Femur (tissue), 1 donor: ENCODE measurements at regions not wholly inside any gene's neighbourhood (a gene's known extent, or its start where the extent isn't known, plus 50 kb on each side); places are given as distances from the start of the nearest gene placed in this dataset.

ENCODE experiments used
- DNase-seq: peaks from one replicate; pipeline ENCODE4 v3.0.0-alpha.2; 2017

GRCh38 chr6:23034926-23035325 lies 465.6 kb downstream of the HDGFL1 start:
- DNase-seq, result no peak

GRCh38 chr6:23036406-23036983 lies 467.1 kb downstream of the HDGFL1 start:
- DNase-seq, result no peak

DNA sequence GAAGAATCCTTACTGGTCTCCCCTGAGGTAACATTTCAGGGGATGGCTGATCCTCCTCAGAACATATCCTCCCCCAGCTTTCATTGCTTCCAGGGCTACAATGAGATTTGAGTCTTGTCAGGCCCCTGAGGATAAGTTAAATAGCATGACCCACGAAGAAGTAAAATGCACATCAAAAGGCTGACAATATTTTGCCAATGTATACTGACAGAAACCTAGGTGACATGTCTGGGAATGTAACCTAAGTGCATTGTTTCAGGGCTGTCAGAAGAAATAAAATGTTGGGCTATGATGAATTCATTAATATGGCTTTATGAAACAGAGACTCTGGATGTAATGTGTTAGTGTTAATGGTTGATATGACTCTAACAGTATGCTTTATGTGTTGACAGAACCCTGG lies 471.5 kb downstream of the HDGFL1 start:
- DNase-seq, result no peak

- DNase-seq, result no peak
Measured at GRCh38 chr6:23045280-23045679, 475.9 kb downstream of the HDGFL1 start.

DNA sequence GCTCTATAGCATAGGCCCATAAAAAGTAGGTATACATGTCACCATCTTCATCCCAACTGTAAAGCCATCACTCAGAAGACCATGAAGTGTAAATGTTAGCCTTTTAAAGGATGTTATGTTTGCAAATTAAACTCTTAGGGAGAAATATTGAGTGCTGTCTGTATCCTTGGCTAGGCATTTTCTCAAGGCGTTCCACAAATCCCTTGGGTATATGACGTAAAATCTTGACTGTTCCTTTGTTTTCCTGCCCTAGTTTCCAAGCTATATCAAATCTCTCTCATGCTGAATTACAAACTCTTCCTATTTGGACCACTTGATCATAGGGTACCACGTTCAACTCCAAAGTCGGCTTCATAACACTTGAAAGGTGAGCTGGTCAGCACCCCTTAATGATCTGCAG lies 486.2 kb downstream of the HDGFL1 start:
- DNase-seq, result no peak

GRCh38 chr6:23073821-23074220 lies 504.5 kb downstream of the HDGFL1 start:
- DNase-seq, result no peak

GRCh38 chr6:23077772-23078171 lies 508.4 kb downstream of the HDGFL1 start:
- DNase-seq, result no peak

- DNase-seq, result no peak
Measured at GRCh38 chr6:23081701-23082100, 512.3 kb downstream of the HDGFL1 start.

GRCh38 chr6:23086100-23086499 lies 516.7 kb downstream of the HDGFL1 start:
- no peak for DNase-seq

GRCh38 chr6:23087471-23087870 lies 518.1 kb downstream of the HDGFL1 start:
- DNase-seq, result no peak

DNA sequence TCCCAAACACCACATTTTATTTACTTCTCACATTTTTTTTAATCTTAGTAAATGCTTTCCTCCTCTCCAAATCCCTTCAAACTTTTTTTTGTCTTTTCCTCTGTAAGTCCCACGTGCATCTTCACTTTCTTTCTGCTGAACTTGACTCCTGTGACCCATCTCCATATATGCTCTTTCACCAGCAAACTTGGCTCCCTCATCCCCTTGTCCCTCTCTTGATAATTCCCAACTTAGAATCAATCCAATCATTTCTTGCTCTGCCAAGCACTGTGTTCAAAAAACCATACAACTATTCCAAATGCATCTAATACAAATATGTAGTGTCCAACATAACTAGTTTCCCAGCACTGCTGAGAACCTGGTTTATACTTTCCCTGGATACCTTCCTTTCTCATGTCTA lies 519.4 kb downstream of the HDGFL1 start:
- DNase-seq, result no peak

DNA sequence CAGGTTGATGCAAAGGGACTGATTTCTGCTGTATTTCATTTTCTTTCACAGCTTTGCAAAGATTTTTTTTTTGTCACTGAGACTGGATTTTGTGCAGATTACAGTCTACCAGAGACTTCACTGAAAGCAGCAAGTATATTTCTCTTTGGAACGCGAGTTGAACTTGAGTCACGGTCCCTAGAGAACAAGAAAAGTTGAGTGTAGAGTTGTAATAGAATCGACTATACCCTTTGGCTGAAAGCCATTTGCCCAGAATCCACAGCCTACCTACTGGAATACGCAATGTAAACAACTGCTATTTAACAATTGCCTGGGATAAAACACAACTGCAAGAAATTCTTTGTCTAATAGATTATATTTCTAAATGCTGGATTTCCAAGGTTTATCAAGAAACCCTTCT lies 520.6 kb downstream of the HDGFL1 start:
- no peak for DNase-seq

- DNase-seq, result no peak
Measured at GRCh38 chr6:23091795-23092194, 522.4 kb downstream of the HDGFL1 start.

GRCh38 chr6:23096876-23097275 lies 527.5 kb downstream of the HDGFL1 start:
- DNase-seq, result no peak

- peak; percentile 56 for DNase-seq
Measured at GRCh38 chr6:23097566-23097965, 528.2 kb downstream of the HDGFL1 start.

DNA sequence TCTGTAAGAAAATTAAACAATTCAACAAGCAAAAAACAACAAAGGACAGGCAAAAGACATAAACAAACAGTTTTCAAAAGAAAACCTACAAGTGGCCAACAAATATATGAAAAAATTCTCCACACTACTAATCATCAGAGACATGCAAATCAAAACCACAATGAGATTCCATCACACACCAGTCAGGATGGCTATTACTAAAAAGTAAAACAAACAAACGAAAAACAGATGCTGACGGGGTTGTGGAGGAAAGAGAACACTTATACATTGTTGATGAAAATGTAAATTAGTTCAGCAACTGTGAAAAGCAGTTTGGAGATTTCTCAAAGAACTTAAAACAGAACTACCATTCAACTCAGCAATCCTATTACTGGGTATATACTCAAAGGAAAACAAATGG lies 537.6 kb downstream of the HDGFL1 start:
- no peak for DNase-seq

GRCh38 chr6:23111984-23112383 lies 542.6 kb downstream of the HDGFL1 start:
- no peak for DNase-seq

DNA sequence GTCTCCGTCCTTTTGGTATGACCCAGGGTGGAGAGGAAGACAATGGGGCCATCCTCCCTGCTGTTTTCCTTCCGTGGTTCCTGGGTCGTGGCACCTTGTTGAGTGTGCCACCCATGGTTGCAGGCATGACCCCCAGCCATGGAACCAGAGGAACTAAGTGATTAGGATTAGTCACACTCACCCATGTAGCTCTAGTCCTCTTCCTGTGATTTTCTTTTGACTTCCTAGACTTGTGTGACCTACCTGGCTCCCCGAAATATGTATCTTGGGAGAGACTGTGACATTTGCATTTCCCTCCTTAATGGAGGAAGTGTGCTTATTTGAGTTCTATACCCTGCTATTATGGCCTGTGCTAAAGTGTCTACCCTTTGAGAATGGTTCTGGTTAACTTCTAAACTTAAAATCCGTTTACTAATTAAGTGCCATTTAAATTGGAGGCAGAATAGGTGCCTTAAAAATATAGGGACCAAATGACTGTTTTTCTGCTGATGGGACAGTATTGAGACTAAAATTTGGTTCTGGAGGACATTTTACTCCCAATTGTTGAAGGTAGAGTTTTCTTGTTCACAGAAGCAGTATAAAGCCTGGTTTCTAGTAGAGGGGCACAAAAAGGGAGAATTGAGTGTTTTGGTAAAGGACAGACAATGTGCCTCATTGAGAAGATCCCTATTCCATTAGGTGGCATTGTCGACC lies 545.6 kb downstream of the HDGFL1 start:
- no peak for DNase-seq

- DNase-seq, result no peak
Measured at GRCh38 chr6:23137611-23138010, 568.2 kb downstream of the HDGFL1 start.

- DNase-seq, result no peak
Measured at GRCh38 chr6:23140871-23141270, 571.5 kb downstream of the HDGFL1 start.

- DNase-seq, result no peak
Measured at GRCh38 chr6:23145781-23146180, 576.4 kb downstream of the HDGFL1 start.

GRCh38 chr6:23154159-23154558 lies 584.8 kb downstream of the HDGFL1 start:
- DNase-seq, result no peak

GRCh38 chr6:23170049-23170448 lies 600.7 kb downstream of the HDGFL1 start:
- no peak for DNase-seq

GRCh38 chr6:23173234-23173633 lies 603.9 kb downstream of the HDGFL1 start:
- no peak for DNase-seq

DNA sequence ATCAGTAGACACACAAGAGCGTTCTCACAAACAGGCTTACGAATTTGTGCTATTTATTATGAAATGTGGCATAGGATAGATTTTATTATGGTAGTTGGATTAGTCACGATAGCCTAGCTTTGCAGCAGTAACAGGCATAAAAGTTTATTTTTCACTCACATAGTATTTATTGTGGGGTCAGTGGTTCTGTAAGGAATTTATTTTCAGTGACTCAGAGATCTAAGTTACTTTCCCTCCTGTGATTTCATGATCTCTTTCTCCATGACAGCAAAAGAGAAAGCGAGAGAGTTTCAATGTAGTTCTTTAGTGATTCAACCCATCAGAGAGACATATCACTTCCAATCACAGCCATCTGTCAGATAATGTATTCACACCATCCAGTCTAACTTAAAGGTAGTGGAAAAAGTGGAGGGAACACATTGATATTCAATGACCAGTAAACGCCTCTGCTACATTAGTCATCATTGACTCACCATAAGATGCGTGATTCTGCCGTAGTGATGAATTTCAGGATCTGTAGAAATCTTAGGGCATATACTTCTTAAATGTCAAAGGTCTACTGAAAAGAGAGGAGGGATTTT lies 605.5 kb downstream of the HDGFL1 start:
- DNase-seq, result no peak
